Common myeloid progenitor, CD34-positive (primary cell): ENCODE measurements at regions not wholly inside any gene's neighbourhood (a gene's known extent, or its start where the extent isn't known, plus 50 kb on each side); places are given as distances from the start of the nearest gene placed in this dataset.

Source experiments
- CTCF ChIA-PET: fragments of 350-600 bp; sonication (Branson Sonifier 250); formaldehyde crosslinking; loops from one replicate; lab custom pipeline; 2021; ENCODE audit warnings: antibody characterized with exemption; lab: Charles Lee
- POLR2A ChIA-PET: fragments of 350-600 bp; sonication (Branson Sonifier 250); formaldehyde crosslinking; loops from one replicate; lab custom pipeline; 2021; ENCODE audit warnings: antibody characterized with exemption; lab: Charles Lee
- DNase-seq, 3 donors: peaks; one replicate each; pipeline versions ENCODE4 v3.0.0 to v3.0.0-alpha.2; 2013
- H3K27ac ChIP-seq, 2 experiments: 1 replicate in 1 of 2; 2 replicates in 1 of 2; pipeline ENCODE4 v1.7.0; 2013; ENCODE audit warnings: inconsistent platforms in 2 of 2, low read length in 2 of 2, mild to moderate bottlenecking in 2 of 2, low read depth in 1 of 2, moderate library complexity in 1 of 2; ENCODE audit not compliant: severe bottlenecking in 2 of 2, insufficient read depth in 1 of 2, poor library complexity in 1 of 2
- H3K27me3 ChIP-seq, 5 experiments: replicated peaks in 2 of 5; 1 replicate in 3 of 5; 2 replicates in 2 of 5; pipeline versions ENCODE4 v1.6.1 to v1.7.0; 2013; ENCODE audit warnings: low read length in 4 of 5, mild to moderate bottlenecking in 2 of 5, moderate library complexity in 2 of 5, inconsistent platforms in 1 of 5; ENCODE audit not compliant: insufficient read depth in 5 of 5, control insufficient read depth in 4 of 5
- H3K36me3 ChIP-seq, 4 experiments: 1 replicate in 2 of 4; 2 replicates in 2 of 4; pipeline versions ENCODE4 v1.6.1 to v1.7.0; 2013; ENCODE audit warnings: low read length in 3 of 4, control low read depth in 1 of 4, mild to moderate bottlenecking in 1 of 4; ENCODE audit not compliant: control insufficient read depth in 4 of 4, insufficient read depth in 4 of 4
- H3K4me1 ChIP-seq, 4 experiments: 1 replicate in 3 of 4; 2 replicates in 1 of 4; pipeline versions ENCODE4 v1.6.1 to v1.7.1; 2013; ENCODE audit warnings: low read length in 3 of 4, mild to moderate bottlenecking in 3 of 4, control low read depth in 1 of 4, inconsistent platforms in 1 of 4, moderate library complexity in 1 of 4; ENCODE audit not compliant: control insufficient read depth in 4 of 4, insufficient read depth in 4 of 4; ENCODE audit errors: control extremely low read depth in 1 of 4
- H3K4me3 ChIP-seq, 7 experiments: 1 replicate in 4 of 7; 2 replicates in 3 of 7; pipeline versions ENCODE4 v1.5.1 to v1.7.0; 2013; ENCODE audit warnings: mild to moderate bottlenecking in 7 of 7, low read length in 6 of 7, moderate library complexity in 6 of 7, inconsistent platforms in 2 of 7, low read depth in 2 of 7, control low read depth in 1 of 7; ENCODE audit not compliant: insufficient read depth in 4 of 7, control insufficient read depth in 1 of 7; ENCODE audit errors: extremely low read depth in 1 of 7
- H3K9me3 ChIP-seq, 5 experiments: 1 replicate in 4 of 5; 2 replicates in 1 of 5; pipeline versions ENCODE4 v1.6.1 to v1.7.1; 2013; ENCODE audit warnings: low read length in 4 of 5, mild to moderate bottlenecking in 2 of 5, inconsistent platforms in 1 of 5, low read depth in 1 of 5, moderate library complexity in 1 of 5; ENCODE audit not compliant: control insufficient read depth in 4 of 5, insufficient read depth in 2 of 5; ENCODE audit errors: control extremely low read depth in 1 of 5
- WGBS: methylation state at CpG from one replicate; pipeline ENCODE4 v1.1.5; 2013; ENCODE audit not compliant: insufficient coverage; 5-methylcytosine and 5-hydroxymethylcytosine counted together

DNA sequence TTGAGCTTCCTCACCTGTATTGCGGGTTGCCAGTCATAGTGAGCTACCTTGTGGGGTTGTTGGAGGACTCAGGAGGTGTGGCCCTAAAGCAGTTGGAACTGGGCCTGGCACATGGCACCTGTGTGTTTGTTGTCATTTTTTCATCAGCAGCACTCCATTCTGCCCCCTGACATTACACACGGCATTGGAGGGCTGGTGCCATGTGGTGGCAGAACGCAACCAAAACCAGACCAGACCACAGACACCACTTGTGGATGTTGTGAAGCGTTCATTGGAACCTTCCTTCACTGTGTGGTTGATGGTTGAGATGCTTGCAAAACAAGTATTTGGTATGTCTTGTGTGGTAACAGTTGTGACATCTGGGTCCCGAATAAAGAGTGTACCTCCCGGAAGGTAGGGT is 113.2 kb upstream of the ERCC6L2 start:
- H3K4me3 ChIP-seq: no peak overlapping the region
- DNase-seq: no peak
- H3K9me3 ChIP-seq: no peaks in the 10 kb centered on the region
- no peaks in the 10 kb centered on the region for H3K36me3 ChIP-seq
- ChIA-PET CTCF (no interaction called here), POLR2A (no interaction called here)
- H3K4me1 ChIP-seq: no peaks in the 10 kb centered on the region
- no peak overlapping the region for H3K27ac ChIP-seq
- 92% methylated on average over 6 of the region's 6 CpGs for WGBS
- H3K27me3 ChIP-seq: peaks cover 0 to 4% (median 3%) of the 10 kb centered on the region in 5 experiments

GRCh38 chr9:95760791-95761190 is 114.7 kb upstream of the ERCC6L2 start:
- CTCF ChIA-PET: no interaction called here
- 95% methylated on average over 8 of the region's 8 CpGs for WGBS

GRCh38 chr9:95757439-95757838 is 118.1 kb upstream of the ERCC6L2 start:
- H3K4me1 ChIP-seq: no peaks in the 10 kb centered on the region
- 93% methylated on average over 6 of the region's 6 CpGs for WGBS
- H3K27me3 ChIP-seq: peaks cover 0 to 16% (median 6%) of the 10 kb centered on the region in 5 experiments
- CTCF ChIA-PET: interaction anchor here (0.7 to 1.1 kb wide), 2 partner anchors 12 to 21 kb away, joined by 3 read pairs; no protein-coding TSS in a partner anchor
- no peak for DNase-seq
- H3K9me3 ChIP-seq: no peaks in the 10 kb centered on the region
- POLR2A ChIA-PET: interaction anchor here (0.5 kb wide), 1 partner anchor 1299 kb away, joined by 3 read pairs; no protein-coding TSS in a partner anchor
- no peak overlapping the region for H3K27ac ChIP-seq
- no peak overlapping the region for H3K4me3 ChIP-seq
- H3K36me3 ChIP-seq: no peaks in the 10 kb centered on the region

More at GRCh38 chr9:95760791-95761190, 114.7 kb upstream of the ERCC6L2 start:
- Histone ChIP-seq H3K4me3 (no peak overlapping the region), H3K36me3 (no peaks in the 10 kb centered on the region), H3K27ac (no peak overlapping the region), H3K9me3 (no peaks in the 10 kb centered on the region), H3K27me3 (peaks cover 0 to 4% (median 0%) of the 10 kb centered on the region in 5 experiments), H3K4me1 (no peaks in the 10 kb centered on the region)
- DNase-seq: no peak
- POLR2A ChIA-PET: no interaction called here

DNA sequence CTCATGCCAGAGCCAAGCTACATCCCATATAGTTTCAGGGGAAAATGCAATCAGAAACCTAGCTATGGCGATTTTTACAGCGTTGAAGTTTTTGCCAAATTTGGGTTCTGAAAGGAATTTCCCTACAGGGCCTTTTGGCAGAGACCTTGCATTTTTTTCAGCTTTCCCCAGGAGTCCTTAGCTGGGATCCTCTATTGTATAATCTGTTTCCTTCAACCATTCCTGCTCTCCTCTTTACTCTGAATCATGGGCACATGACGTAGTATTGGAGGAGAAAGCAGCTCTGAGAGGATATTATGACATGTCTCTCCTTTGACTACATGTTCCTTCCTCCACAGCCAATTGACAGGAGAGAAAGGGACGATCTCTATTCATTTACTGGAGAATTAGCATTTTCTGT is 118.5 kb upstream of the ERCC6L2 start:
- Histone ChIP-seq H3K4me1 (no peaks in the 10 kb centered on the region), H3K4me3 (no peak overlapping the region), H3K27me3 (peaks cover 0 to 15% (median 11%) of the 10 kb centered on the region in 5 experiments), H3K9me3 (no peaks in the 10 kb centered on the region), H3K27ac (no peak overlapping the region), H3K36me3 (no peaks in the 10 kb centered on the region)
- ChIA-PET CTCF (interaction anchor here (0.7 to 1.1 kb wide), 2 partner anchors 12 to 21 kb away, joined by 3 read pairs; no protein-coding TSS in a partner anchor), POLR2A (interaction anchor here (0.5 kb wide), 1 partner anchor 1298 kb away, joined by 3 read pairs; no protein-coding TSS in a partner anchor)
- no peak for DNase-seq
- WGBS: 88% methylated on average over 4 of the region's 4 CpGs

DNA sequence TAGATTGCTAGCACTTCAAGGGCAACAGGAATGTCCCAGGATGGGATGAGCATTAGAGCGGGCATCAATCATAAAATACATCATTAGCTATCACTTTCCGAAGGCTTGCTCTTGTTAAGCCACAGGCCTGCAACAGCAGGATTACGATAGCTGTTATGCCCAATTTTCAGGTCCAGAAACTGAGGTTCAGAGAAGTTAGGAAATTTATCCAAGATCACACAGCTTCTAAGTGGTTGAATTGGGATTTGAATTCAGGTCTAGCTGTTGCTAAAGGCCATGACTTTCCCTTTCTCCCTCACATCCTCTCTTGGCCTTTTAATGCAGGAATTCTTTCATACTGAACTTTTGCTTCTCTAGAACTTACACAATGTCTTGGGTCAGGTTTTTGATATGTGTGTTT is 119.4 kb upstream of the ERCC6L2 start:
- H3K36me3 ChIP-seq: no peaks in the 10 kb centered on the region
- WGBS: 96% methylated on average over 3 of the region's 3 CpGs
- no peaks in the 10 kb centered on the region for H3K4me1 ChIP-seq
- H3K27ac ChIP-seq: no peak overlapping the region
- DNase-seq: no peak
- no peaks in the 10 kb centered on the region for H3K9me3 ChIP-seq
- ChIA-PET CTCF (interaction anchor here (1.1 kb wide), 1 partner anchor 11 kb away, joined by 3 read pairs; no protein-coding TSS in a partner anchor), POLR2A (no interaction called here)
- H3K27me3 ChIP-seq: peaks cover 0 to 15% (median 14%) of the 10 kb centered on the region in 5 experiments
- no peak overlapping the region for H3K4me3 ChIP-seq

DNA sequence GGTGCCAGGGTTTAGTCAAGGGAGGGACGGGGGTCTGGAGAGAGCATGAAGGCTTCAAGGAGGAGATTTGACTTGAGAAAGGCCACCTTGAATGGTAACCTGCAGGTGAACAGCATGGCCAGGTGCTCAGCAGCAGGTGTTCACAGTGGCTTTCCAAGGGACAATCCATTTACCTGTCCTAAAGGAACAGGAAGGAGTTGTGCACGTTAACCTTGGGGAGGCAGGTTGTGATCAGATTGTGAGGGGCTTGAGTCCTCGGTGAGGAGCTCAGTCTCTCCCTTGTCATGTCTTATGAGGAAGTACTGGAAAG is 120.1 kb upstream of the ERCC6L2 start:
- 84% methylated on average over 3 of the region's 3 CpGs for WGBS
- H3K4me3 ChIP-seq: no peak overlapping the region
- no peaks in the 10 kb centered on the region for H3K9me3 ChIP-seq
- POLR2A ChIA-PET: no interaction called here
- peaks cover 0 to 21% (median 15%) of the 10 kb centered on the region in 5 experiments for H3K27me3 ChIP-seq
- no peak overlapping the region for H3K27ac ChIP-seq
- DNase-seq: no peak
- H3K4me1 ChIP-seq: peaks cover 0 to 5% (median 0%) of the 10 kb centered on the region in 4 experiments
- no peaks in the 10 kb centered on the region for H3K36me3 ChIP-seq
- CTCF ChIA-PET: no interaction called here

DNA sequence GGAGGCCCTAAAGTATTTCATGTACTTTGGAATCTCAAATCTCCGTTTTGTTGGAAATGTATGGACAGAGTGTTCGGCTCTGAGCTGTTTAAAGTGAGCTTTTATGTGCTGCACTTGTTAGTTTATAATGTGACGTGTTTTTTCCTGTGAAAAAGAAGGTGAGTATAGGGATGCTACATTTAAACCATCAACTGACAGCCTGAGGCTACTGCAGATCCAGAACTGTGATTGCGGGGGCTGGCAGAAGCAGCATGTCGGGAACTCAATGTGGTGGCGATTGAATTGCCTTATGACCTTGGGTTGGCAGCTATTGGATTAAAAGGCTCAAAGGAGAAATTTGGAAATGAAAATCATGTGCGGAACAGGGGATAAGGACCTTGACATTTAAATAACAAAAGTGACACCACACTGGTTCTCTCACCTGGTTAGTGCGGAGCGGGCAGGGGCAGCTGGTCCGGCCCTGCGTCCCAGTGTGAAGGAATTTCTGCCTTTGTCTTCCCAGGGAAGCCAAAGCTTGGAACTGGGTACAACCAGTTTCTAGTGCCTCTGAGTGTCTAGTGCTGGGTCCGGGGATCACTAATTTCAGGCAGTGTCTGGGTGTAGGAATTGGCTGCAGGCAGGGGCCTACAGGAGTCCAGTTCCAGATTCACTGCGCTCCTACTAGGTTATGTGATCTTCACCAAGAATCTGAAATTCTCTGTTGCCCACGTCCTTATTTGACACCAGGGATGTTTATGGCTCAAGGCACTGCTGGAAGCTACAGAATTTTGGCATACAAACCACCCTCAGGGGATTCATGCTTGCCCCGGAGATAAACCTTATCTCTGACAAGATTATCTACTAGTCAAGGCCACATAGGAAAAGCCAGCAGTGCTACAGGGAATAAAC is 120.7 kb upstream of the ERCC6L2 start:
- 98% methylated on average over 14 of the region's 15 CpGs for WGBS
- peaks cover 0 to 5% (median 0%) of the 10 kb centered on the region in 4 experiments for H3K4me1 ChIP-seq
- H3K27ac ChIP-seq: no peak overlapping the region
- no peaks in the 10 kb centered on the region for H3K9me3 ChIP-seq
- no peak for DNase-seq
- H3K4me3 ChIP-seq: no peak overlapping the region
- ChIA-PET POLR2A (no interaction called here), CTCF (interaction anchor here (1.6 kb wide), 1 partner anchor 12 kb away, joined by 3 read pairs; no protein-coding TSS in a partner anchor)
- H3K36me3 ChIP-seq: no peaks in the 10 kb centered on the region
- H3K27me3 ChIP-seq: peaks cover 0 to 24% (median 15%) of the 10 kb centered on the region in 5 experiments
